ENCODE measurements at regions not wholly inside any gene's neighbourhood (a gene's known extent, or its start where the extent isn't known, plus 50 kb on each side); places are given as distances from the start of the nearest gene placed in this dataset.

- H3K4me1 ChIP-seq (ENCODE audit: control insufficient read depth in 2 of 2, insufficient read depth in 2 of 2, low read length in 2 of 2) = no peaks in the 10 kb centered on the region
- no peaks in the 10 kb centered on the region for H3K36me3 ChIP-seq (replicated peaks in 1 of 2; ENCODE audit: control extremely low read depth in 1 of 2, control insufficient read depth in 1 of 2, extremely low read depth in 1 of 2, insufficient read depth in 2 of 2, low read length in 1 of 2)
- Mint-ChIP-seq H3K4me1 (no peaks in the 10 kb centered on the region), H3K9me3 (ENCODE audit: insufficient read depth) (peaks cover 5% of the 10 kb centered on the region), H3K27me3 (no peaks in the 10 kb centered on the region), H3K4me3 (no peak overlapping the region), H3K27ac (no peak overlapping the region)
- H3K79me2 ChIP-seq (ENCODE audit: control insufficient read depth, insufficient read depth, low read length) = no peaks in the 10 kb centered on the region
- ChIA-PET POLR2A (no interaction called here), CTCF (no interaction called here)
- WGBS (ENCODE audit: insufficient coverage) = no CpG with 5 or more reads among the region's 2 CpGs
- H3K27ac ChIP-seq (ENCODE audit: low read length in 2 of 2) = no peak overlapping the region
- H2AFZ ChIP-seq (ENCODE audit: insufficient read depth, low read depth, low read length, poor library complexity, severe bottlenecking) = no peak overlapping the region
- H3K4me3 ChIP-seq (ENCODE audit: control extremely low read depth in 1 of 5, extremely low read depth in 1 of 5, insufficient read depth in 1 of 5, low read depth in 2 of 5, low read length in 4 of 5) = no peak overlapping the region
- intact Hi-C loops (cut with micrococcal nuclease) = no loop called here
- TF ChIP-seq EZH2 (IDR thresholded peaks at IDR 0.05; ENCODE audit: borderline replicate concordance, insufficient read depth, low read depth, low read length, poor library complexity, severe bottlenecking) = no peak
- TF ChIP-seq, protein P1, sequence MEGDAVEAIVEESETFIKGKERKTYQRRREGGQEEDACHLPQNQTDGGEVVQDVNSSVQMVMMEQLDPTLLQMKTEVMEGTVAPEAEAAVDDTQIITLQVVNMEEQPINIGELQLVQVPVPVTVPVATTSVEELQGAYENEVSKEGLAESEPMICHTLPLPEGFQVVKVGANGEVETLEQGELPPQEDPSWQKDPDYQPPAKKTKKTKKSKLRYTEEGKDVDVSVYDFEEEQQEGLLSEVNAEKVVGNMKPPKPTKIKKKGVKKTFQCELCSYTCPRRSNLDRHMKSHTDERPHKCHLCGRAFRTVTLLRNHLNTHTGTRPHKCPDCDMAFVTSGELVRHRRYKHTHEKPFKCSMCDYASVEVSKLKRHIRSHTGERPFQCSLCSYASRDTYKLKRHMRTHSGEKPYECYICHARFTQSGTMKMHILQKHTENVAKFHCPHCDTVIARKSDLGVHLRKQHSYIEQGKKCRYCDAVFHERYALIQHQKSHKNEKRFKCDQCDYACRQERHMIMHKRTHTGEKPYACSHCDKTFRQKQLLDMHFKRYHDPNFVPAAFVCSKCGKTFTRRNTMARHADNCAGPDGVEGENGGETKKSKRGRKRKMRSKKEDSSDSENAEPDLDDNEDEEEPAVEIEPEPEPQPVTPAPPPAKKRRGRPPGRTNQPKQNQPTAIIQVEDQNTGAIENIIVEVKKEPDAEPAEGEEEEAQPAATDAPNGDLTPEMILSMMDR (IDR thresholded peaks at IDR 0.05) = no peak
- DNase-seq = no peak
- no peak for ATAC-seq (ENCODE audit: low read depth)
- H4K20me1 ChIP-seq (ENCODE audit: control insufficient read depth, insufficient read depth, low read length, poor library complexity, severe bottlenecking) = no peaks in the 10 kb centered on the region
- no peak overlapping the region for H3K9ac ChIP-seq (ENCODE audit: low read length)
- H3K4me2 ChIP-seq (replicated peaks; ENCODE audit: low read depth, low read length, poor library complexity, severe bottlenecking) = no peak overlapping the region
- no peaks in the 10 kb centered on the region for H3K9me3 ChIP-seq (ENCODE audit: control extremely low read depth in 1 of 3, control insufficient read depth in 2 of 3, insufficient read depth in 1 of 3, low read length in 2 of 3)
- no peaks in the 10 kb centered on the region for H3K27me3 ChIP-seq (replicated peaks in 1 of 4; ENCODE audit: control extremely low read depth in 1 of 4, control insufficient read depth in 3 of 4, insufficient read depth in 4 of 4, low read length in 3 of 4)
Observed at GRCh38 chr17:71111934-71112333, 942.6 kb downstream of the KCNJ2 start.

GRCh38 chr17:71113347-71113746 is 944.0 kb downstream of the KCNJ2 start:
- Mint-ChIP-seq H3K27ac (no peak overlapping the region), H3K9me3 (ENCODE audit: insufficient read depth) (peaks cover 3% of the 10 kb centered on the region), H3K4me3 (no peak overlapping the region), H3K4me1 (no peaks in the 10 kb centered on the region), H3K27me3 (no peaks in the 10 kb centered on the region)
- no peaks in the 10 kb centered on the region for H4K20me1 ChIP-seq (ENCODE audit: control insufficient read depth, insufficient read depth, low read length, poor library complexity, severe bottlenecking)
- H3K27me3 ChIP-seq (replicated peaks in 1 of 4; ENCODE audit: control extremely low read depth in 1 of 4, control insufficient read depth in 3 of 4, insufficient read depth in 4 of 4, low read length in 3 of 4) = no peaks in the 10 kb centered on the region
- no peaks in the 10 kb centered on the region for H3K9me3 ChIP-seq (ENCODE audit: control extremely low read depth in 1 of 3, control insufficient read depth in 2 of 3, insufficient read depth in 1 of 3, low read length in 2 of 3)
- H3K79me2 ChIP-seq (ENCODE audit: control insufficient read depth, insufficient read depth, low read length) = no peaks in the 10 kb centered on the region
- no peak overlapping the region for H3K9ac ChIP-seq (ENCODE audit: low read length)
- no peak for DNase-seq
- no peak overlapping the region for H3K4me2 ChIP-seq (replicated peaks; ENCODE audit: low read depth, low read length, poor library complexity, severe bottlenecking)
- POLR2A ChIA-PET = no interaction called here
- TF ChIP-seq EZH2 (IDR thresholded peaks at IDR 0.05; ENCODE audit: borderline replicate concordance, insufficient read depth, low read depth, low read length, poor library complexity, severe bottlenecking) = no peak
- TF ChIP-seq, protein P1 (IDR thresholded peaks at IDR 0.05) = no peak
- no peak for ATAC-seq (ENCODE audit: low read depth)
- H2AFZ ChIP-seq (ENCODE audit: insufficient read depth, low read depth, low read length, poor library complexity, severe bottlenecking) = no peak overlapping the region
- no peaks in the 10 kb centered on the region for H3K36me3 ChIP-seq (replicated peaks in 1 of 2; ENCODE audit: control extremely low read depth in 1 of 2, control insufficient read depth in 1 of 2, extremely low read depth in 1 of 2, insufficient read depth in 2 of 2, low read length in 1 of 2)
- no peaks in the 10 kb centered on the region for H3K4me1 ChIP-seq (ENCODE audit: control insufficient read depth in 2 of 2, insufficient read depth in 2 of 2, low read length in 2 of 2)
- no peak overlapping the region for H3K4me3 ChIP-seq (ENCODE audit: control extremely low read depth in 1 of 5, extremely low read depth in 1 of 5, insufficient read depth in 1 of 5, low read depth in 2 of 5, low read length in 4 of 5)
- intact Hi-C loops (cut with micrococcal nuclease) = no loop called here
- CTCF ChIA-PET = no interaction called here
- no peak overlapping the region for H3K27ac ChIP-seq (ENCODE audit: low read length in 2 of 2)
- WGBS (ENCODE audit: insufficient coverage) = 87% methylated on average over 3 of the region's 4 CpGs

Measured in B cell (primary cell).